ENCODE measurements at regions not wholly inside any gene's neighbourhood (a gene's known extent, or its start where the extent isn't known, plus 50 kb on each side); places are given as distances from the start of the nearest gene placed in this dataset.
"Not testable (repeated sequence)": the region's sequence is repeated elsewhere in the genome, so short reads cannot be mapped to it uniquely, and the experiment has no call there.

- Histone ChIP-seq H3K27ac (replicated peaks in 1 of 4) (no peak overlapping the region), H3K9me3 (no peaks in the 10 kb centered on the region), H3K4me1 (no peaks in the 10 kb centered on the region), H3K27me3 (no peaks in the 10 kb centered on the region), H3K36me3 (no peaks in the 10 kb centered on the region), H3K4me3 (no peak overlapping the region)
- TF ChIP-seq POLR2A (IDR thresholded peaks at IDR 0.05; ENCODE audit: low read depth) (no peak), CTCF (IDR thresholded peaks at IDR 0.05) (no peak), EP300 (IDR thresholded peaks at IDR 0.05) (no peak), POLR2AphosphoS5 (IDR thresholded peaks at IDR 0.05) (no peak)
- intact Hi-C loops (cut with DNase I) = no loop called here
- no peak for DNase-seq (ENCODE audit: extremely low spot score)
- 80% methylated on average over 2 of the region's 2 CpGs for WGBS
Observed at GRCh38 chr9:31554941-31555340, 829.5 kb upstream of the ACO1 start.

GRCh38 chr9:31556667-31557463, 827.6 kb upstream of the ACO1 start:
- intact Hi-C loops (cut with DNase I) = no loop called here
- TF ChIP-seq POLR2A (IDR thresholded peaks at IDR 0.05; ENCODE audit: low read depth) (no peak), CTCF (IDR thresholded peaks at IDR 0.05) (no peak), EP300 (IDR thresholded peaks at IDR 0.05) (no peak), POLR2AphosphoS5 (IDR thresholded peaks at IDR 0.05) (no peak)

GRCh38 chr9:31572190-31572589, 812.3 kb upstream of the ACO1 start:
- H3K4me3 ChIP-seq; H3K27me3 ChIP-seq; H3K9me3 ChIP-seq; DNase-seq (ENCODE audit: extremely low spot score); H3K27ac ChIP-seq (replicated peaks in 1 of 4); H3K4me1 ChIP-seq; H3K36me3 ChIP-seq: not testable (repeated sequence)
- intact Hi-C loops (cut with DNase I) = loop anchor here (10.0 kb wide), 1 partner anchor 113 kb away; no protein-coding TSS in a partner anchor
- WGBS = 81% methylated on average over 1 of the region's 1 CpG

More at GRCh38 chr9:31556667-31557463, 827.6 kb upstream of the ACO1 start:
- H3K9me3 ChIP-seq = no peaks in the 10 kb centered on the region
- H3K27me3 ChIP-seq = no peaks in the 10 kb centered on the region
- H3K27ac ChIP-seq (replicated peaks in 1 of 4) = no peak overlapping the region
- H3K36me3 ChIP-seq = no peaks in the 10 kb centered on the region
- DNase-seq (ENCODE audit: extremely low spot score) = no peak
- no peaks in the 10 kb centered on the region for H3K4me1 ChIP-seq
- 98% methylated on average over 3 of the region's 3 CpGs for WGBS
- no peak overlapping the region for H3K4me3 ChIP-seq

- H3K9me3 ChIP-seq = no peaks in the 10 kb centered on the region
- H3K4me1 ChIP-seq = no peaks in the 10 kb centered on the region
- WGBS = 86% methylated on average over 2 of the region's 2 CpGs
- no peak overlapping the region for H3K4me3 ChIP-seq
- DNase-seq (ENCODE audit: extremely low spot score) = no peak
- no peak for TF ChIP-seq POLR2A (IDR thresholded peaks at IDR 0.05; ENCODE audit: low read depth)
- TF ChIP-seq POLR2AphosphoS5 (IDR thresholded peaks at IDR 0.05) = no peak
- no peak for TF ChIP-seq EP300 (IDR thresholded peaks at IDR 0.05)
- no peak for TF ChIP-seq CTCF (IDR thresholded peaks at IDR 0.05)
- no peaks in the 10 kb centered on the region for H3K27me3 ChIP-seq
- H3K36me3 ChIP-seq = no peaks in the 10 kb centered on the region
- H3K27ac ChIP-seq (replicated peaks in 1 of 4) = no peak overlapping the region
- intact Hi-C loops (cut with DNase I) = loop anchor here (10.0 kb wide), 1 partner anchor 111 kb away; no protein-coding TSS in a partner anchor
Observed at GRCh38 chr9:31573561-31573960, 810.9 kb upstream of the ACO1 start.

GRCh38 chr9:31574006-31574765, 810.3 kb upstream of the ACO1 start:
- TF ChIP-seq EP300 (IDR thresholded peaks at IDR 0.05) (no peak), POLR2A (IDR thresholded peaks at IDR 0.05; ENCODE audit: low read depth) (no peak), CTCF (IDR thresholded peaks at IDR 0.05) (no peak), POLR2AphosphoS5 (IDR thresholded peaks at IDR 0.05) (no peak)
- intact Hi-C loops (cut with DNase I) = loop anchor here (10.0 kb wide), 1 partner anchor 111 kb away; no protein-coding TSS in a partner anchor
- Histone ChIP-seq H3K4me3 (no peak overlapping the region), H3K4me1 (no peaks in the 10 kb centered on the region), H3K9me3 (no peaks in the 10 kb centered on the region), H3K27ac (replicated peaks in 1 of 4) (no peak overlapping the region), H3K27me3 (no peaks in the 10 kb centered on the region), H3K36me3 (no peaks in the 10 kb centered on the region)
- WGBS = 84% methylated on average over 4 of the region's 4 CpGs
- no peak for DNase-seq (ENCODE audit: extremely low spot score)

All from esophagus muscularis mucosa (tissue), 4 donors.